OCI-LY7 (cell line): ENCODE measurements at regions not wholly inside any gene's neighbourhood (a gene's known extent, or its start where the extent isn't known, plus 50 kb on each side); places are given as distances from the start of the nearest gene placed in this dataset.

Experiments
- BruUV-seq: library from RNA; stranded (reverse); fragments of 400-500 nt; replicated peaks from 2 replicates; lab custom pipeline; 2021; lab: Mats Ljungman, UMichigan
- CTCF ChIA-PET: fragments of 300-600 bp; sonication (Branson Sonifier 250); formaldehyde crosslinking; loops from one replicate; lab custom pipeline; 2022; ENCODE audit warnings: antibody characterized with exemption; ENCODE audit not compliant: unreplicated experiment; lab: Charles Lee
- POLR2A ChIA-PET: fragments of 300-600 bp; sonication (Branson Sonifier 250); formaldehyde crosslinking; loops from one replicate; lab custom pipeline; 2022; ENCODE audit warnings: antibody characterized with exemption; lab: Charles Lee
- DNase-seq: peaks from one replicate; pipeline ENCODE4 v3.0.0-alpha.2; 2015; ENCODE audit warnings: low spot score
- H2AFZ ChIP-seq: fragments of 200-600 bp; sonication (generic), shearing (Covaris generic); 2 replicates; pipeline ENCODE4 v1.6.1; 2014; ENCODE audit warnings: mild to moderate bottlenecking, antibody characterized with exemption, low read length, moderate library complexity
- H3K27ac ChIP-seq: fragments of 200-600 bp; sonication (generic); 2 replicates; pipeline ENCODE4 v1.5.1; 2014; ENCODE audit warnings: mixed run types, low read depth, mild to moderate bottlenecking, moderate library complexity, low read length, inconsistent platforms; ENCODE audit not compliant: poor library complexity, severe bottlenecking
- H3K36me3 ChIP-seq: fragments of 200-600 bp; sonication (generic); 2 replicates; pipeline ENCODE4 v1.6.1; 2014; ENCODE audit warnings: mild to moderate bottlenecking, antibody characterized with exemption, low read length, moderate library complexity, mixed read lengths; ENCODE audit not compliant: insufficient read depth
- H3K4me1 ChIP-seq: fragments of 200-600 bp; sonication (generic); 2 replicates; pipeline ENCODE4 v1.5.1; 2014; ENCODE audit warnings: mild to moderate bottlenecking, low read length; ENCODE audit not compliant: insufficient read depth, poor library complexity, severe bottlenecking
- H3K4me2 ChIP-seq: fragments of 200-600 bp; sonication (generic); 2 replicates; pipeline ENCODE4 v1.6.1; 2014; ENCODE audit warnings: mild to moderate bottlenecking, low read length
- H3K4me3 ChIP-seq: fragments of 200-600 bp; sonication (generic); 2 replicates; pipeline ENCODE4 v1.5.1; 2014; ENCODE audit warnings: mild to moderate bottlenecking, low read depth, low read length; ENCODE audit not compliant: poor library complexity, severe bottlenecking
- H3K79me2 ChIP-seq: fragments of 200-600 bp; sonication (generic); 2 replicates; pipeline ENCODE4 v1.6.1; 2016; ENCODE audit warnings: low read depth, mild to moderate bottlenecking, low read length, moderate library complexity, mixed read lengths; ENCODE audit not compliant: insufficient read depth
- H3K9me2 ChIP-seq: fragments of 200-600 bp; sonication (generic); 2 replicates; pipeline ENCODE4 v1.6.1; 2016; ENCODE audit warnings: mild to moderate bottlenecking, low read length, mixed read lengths; ENCODE audit not compliant: insufficient read depth
- H3K9me3 ChIP-seq: fragments of 200-600 bp; sonication (generic); 2 replicates; pipeline ENCODE4 v1.6.1; 2014; ENCODE audit warnings: mild to moderate bottlenecking, mixed run types, low read length, mixed read lengths
- H4K20me1 ChIP-seq: fragments of 200-600 bp; sonication (generic); 2 replicates; pipeline ENCODE4 v1.6.1; 2014; ENCODE audit warnings: mild to moderate bottlenecking, antibody characterized with exemption, low read length, moderate library complexity, mixed read lengths; ENCODE audit not compliant: insufficient read depth
- CTCF ChIP-seq: fragments of 200-600 bp; sonication (generic); conservative IDR thresholded peaks from 2 replicates; pipeline ENCODE4 v1.5.1; 2014; ENCODE audit warnings: mild to moderate bottlenecking, antibody characterized with exemption, low read length, moderate library complexity, mixed read lengths
- EZH2phosphoT487 ChIP-seq: fragments of 200-600 bp; sonication (generic); IDR thresholded peaks from 2 replicates; pipeline ENCODE4 v1.6.1; 2018; ENCODE audit warnings: low read depth, borderline replicate concordance, mild to moderate bottlenecking, mixed run types, antibody characterized with exemption, low read length, moderate library complexity, mixed read lengths
- intact Hi-C: fragments of 100-400 bp; cut with micrococcal nuclease; formaldehyde crosslinking; loops from one replicate; pipeline ENCODE4 v1.10.0; 2022; ENCODE audit not compliant: unreplicated experiment

- no peaks in the 10 kb centered on the region for H3K9me2 ChIP-seq
- no peak overlapping the region for H3K4me2 ChIP-seq
- H3K9me3 ChIP-seq: peaks cover 12% of the 10 kb centered on the region; the same call in 1 of the 2 replicates
- ChIA-PET CTCF (no interaction called here), POLR2A (interaction anchor here (1.1 kb wide), 1 partner anchor 11 kb away, joined by 3 read pairs; no protein-coding TSS in a partner anchor)
- no peak for DNase-seq
- H3K36me3 ChIP-seq: no peaks in the 10 kb centered on the region
- no peak overlapping the region for H2AFZ ChIP-seq
- H3K4me3 ChIP-seq: no peak overlapping the region
- H3K27ac ChIP-seq: no peak overlapping the region
- BruUV-seq: no TSS peak
- intact Hi-C loops: no loop called here
- no peaks in the 10 kb centered on the region for H3K79me2 ChIP-seq
- no peaks in the 10 kb centered on the region for H4K20me1 ChIP-seq
- no peak for TF ChIP-seq CTCF
- TF ChIP-seq EZH2phosphoT487: no peak
- no peaks in the 10 kb centered on the region for H3K4me1 ChIP-seq
These were observed 789.9 kb upstream of the MIR17HG start for GRCh38 chr13:90557626-90558025.

- H3K4me1 ChIP-seq: no peaks in the 10 kb centered on the region
- no peak overlapping the region for H3K4me2 ChIP-seq
- no peak for TF ChIP-seq EZH2phosphoT487
- no peak for TF ChIP-seq CTCF
- no peaks in the 10 kb centered on the region for H3K79me2 ChIP-seq
- H3K27ac ChIP-seq: no peak overlapping the region
- BruUV-seq: no TSS peak
- H3K9me2 ChIP-seq: no peaks in the 10 kb centered on the region
- DNase-seq: no peak
- intact Hi-C loops: no loop called here
- POLR2A ChIA-PET: interaction anchor here (0.5 to 1.2 kb wide), 3 partner anchors 10 to 1067 kb away, joined by 3 read pairs; no protein-coding TSS in a partner anchor
- no peaks in the 10 kb centered on the region for H4K20me1 ChIP-seq
- H3K9me3 ChIP-seq: 0 out of 2 replicates have a peak, but pooled peaks cover 2% of the 10 kb centered on the region
- H3K4me3 ChIP-seq: no peak overlapping the region
- H2AFZ ChIP-seq: no peak overlapping the region
- CTCF ChIA-PET: no interaction called here
- no peaks in the 10 kb centered on the region for H3K36me3 ChIP-seq
These were observed 785.0 kb upstream of the MIR17HG start for GRCh38 chr13:90562443-90562842.

- Histone ChIP-seq H4K20me1 (no peaks in the 10 kb centered on the region), H3K9me2 (no peaks in the 10 kb centered on the region), H3K4me1 (no peaks in the 10 kb centered on the region), H2AFZ (no peak overlapping the region), H3K79me2 (no peaks in the 10 kb centered on the region), H3K4me2 (no peak overlapping the region), H3K36me3 (no peaks in the 10 kb centered on the region), H3K27ac (no peak overlapping the region), H3K9me3 (peaks cover 12% of the 10 kb centered on the region; the same call in 1 of the 2 replicates), H3K4me3 (no peak overlapping the region)
- POLR2A ChIA-PET: no interaction called here
- BruUV-seq: no TSS peak
- TF ChIP-seq EZH2phosphoT487 (no peak), CTCF (no peak)
- CTCF ChIA-PET: interaction anchor here (0.6 kb wide), 1 partner anchor 1940 kb away, joined by 3 read pairs; no protein-coding TSS in a partner anchor
- intact Hi-C loops: no loop called here
- no peak for DNase-seq
These were observed 783.4 kb upstream of the MIR17HG start for GRCh38 chr13:90564096-90564495.
